MM.1S (cell line): ENCODE measurements at regions not wholly inside any gene's neighbourhood (a gene's known extent, or its start where the extent isn't known, plus 50 kb on each side); places are given as distances from the start of the nearest gene placed in this dataset.

Experiments
- CTCF ChIP-seq: fragments of 300-600 bp; sonication (generic); IDR thresholded peaks from 2 replicates; pipeline ENCODE4 v1.5.1; 2016; ENCODE audit warnings: antibody characterized with exemption, low read length, mixed read lengths
- EZH2 ChIP-seq: fragments of 300-600 bp; sonication (generic); optimal IDR thresholded peaks from 2 replicates; pipeline ENCODE3; 2017; ENCODE audit warnings: low read depth, mild to moderate bottlenecking, antibody characterized with exemption, low read length, mixed read lengths
- EZH2phosphoT487 ChIP-seq: fragments of 300-600 bp; sonication (generic); IDR thresholded peaks from 2 replicates; pipeline ENCODE4 v1.6.1; 2018; ENCODE audit warnings: antibody characterized with exemption, low read length

- no peak for TF ChIP-seq CTCF
- TF ChIP-seq EZH2phosphoT487 = no peak
- TF ChIP-seq EZH2 = no peak
Measured at GRCh38 chr1:70573317-70573843, 162.3 kb downstream of the CTH start.
